ENCODE measurements at regions not wholly inside any gene's neighbourhood (a gene's known extent, or its start where the extent isn't known, plus 50 kb on each side); places are given as distances from the start of the nearest gene placed in this dataset.

GRCh38 chr10:23718946-23719345 is 280.1 kb downstream of the OTUD1 start:
- Histone ChIP-seq H3K27me3 (ENCODE audit: insufficient read depth, low read length, poor library complexity) (no peaks in the 10 kb centered on the region), H3K4me1 (ENCODE audit: insufficient read depth, low read length) (no peaks in the 10 kb centered on the region), H3K4me2 (ENCODE audit: insufficient read depth, low read length) (no peak overlapping the region), H3K36me3 (ENCODE audit: insufficient read depth, low read length) (no peaks in the 10 kb centered on the region), H2AFZ (ENCODE audit: low read depth, low read length) (no peak overlapping the region), H3K79me2 (ENCODE audit: insufficient read depth, low read length) (no peaks in the 10 kb centered on the region), H3K9me3 (ENCODE audit: insufficient read depth, low read length, severe bottlenecking) (no peaks in the 10 kb centered on the region), H3K4me3 (ENCODE audit: low read depth in 1 of 2, low read length in 2 of 2) (no peak overlapping the region), H4K20me1 (ENCODE audit: insufficient read depth, low read length) (no peaks in the 10 kb centered on the region), H3K27ac (ENCODE audit: low read length) (no peak overlapping the region), H3K9ac (ENCODE audit: low read depth, low read length) (no peak overlapping the region)
- no peak for TF ChIP-seq EZH2 (IDR thresholded peaks at IDR 0.05; ENCODE audit: borderline replicate concordance, low read depth, low read length, severe bottlenecking)
- no peak for TF ChIP-seq CTCF (IDR thresholded peaks at IDR 0.05; ENCODE audit: borderline replicate concordance, extremely low read depth, low read length, poor library complexity, severe bottlenecking)
- no peak for DNase-seq
- no peak for ATAC-seq (ENCODE audit: insufficient read depth, low read depth)

- Histone ChIP-seq H3K27me3 (ENCODE audit: insufficient read depth, low read length, poor library complexity) (no peaks in the 10 kb centered on the region), H3K27ac (ENCODE audit: low read length) (no peak overlapping the region), H3K4me2 (ENCODE audit: insufficient read depth, low read length) (no peak overlapping the region), H3K4me1 (ENCODE audit: insufficient read depth, low read length) (no peaks in the 10 kb centered on the region), H3K9me3 (ENCODE audit: insufficient read depth, low read length, severe bottlenecking) (no peaks in the 10 kb centered on the region), H3K9ac (ENCODE audit: low read depth, low read length) (no peak overlapping the region), H3K4me3 (ENCODE audit: low read depth in 1 of 2, low read length in 2 of 2) (no peak overlapping the region), H4K20me1 (ENCODE audit: insufficient read depth, low read length) (no peaks in the 10 kb centered on the region), H2AFZ (ENCODE audit: low read depth, low read length) (no peak overlapping the region), H3K79me2 (ENCODE audit: insufficient read depth, low read length) (no peaks in the 10 kb centered on the region), H3K36me3 (ENCODE audit: insufficient read depth, low read length) (no peaks in the 10 kb centered on the region)
- DNase-seq (no peak), ATAC-seq (ENCODE audit: insufficient read depth, low read depth) (no peak)
- TF ChIP-seq EZH2 (IDR thresholded peaks at IDR 0.05; ENCODE audit: borderline replicate concordance, low read depth, low read length, severe bottlenecking): no peak
- TF ChIP-seq CTCF (IDR thresholded peaks at IDR 0.05; ENCODE audit: borderline replicate concordance, extremely low read depth, low read length, poor library complexity, severe bottlenecking): no peak
Observed at GRCh38 chr10:23723796-23724195, 284.9 kb downstream of the OTUD1 start.

- no peaks in the 10 kb centered on the region for H3K27me3 ChIP-seq (ENCODE audit: insufficient read depth, low read length, poor library complexity)
- no peaks in the 10 kb centered on the region for H3K36me3 ChIP-seq (ENCODE audit: insufficient read depth, low read length)
- no peaks in the 10 kb centered on the region for H3K79me2 ChIP-seq (ENCODE audit: insufficient read depth, low read length)
- no peak overlapping the region for H3K4me2 ChIP-seq (ENCODE audit: insufficient read depth, low read length)
- H3K27ac ChIP-seq (ENCODE audit: low read length): no peak overlapping the region
- TF ChIP-seq EZH2 (IDR thresholded peaks at IDR 0.05; ENCODE audit: borderline replicate concordance, low read depth, low read length, severe bottlenecking) (no peak), CTCF (IDR thresholded peaks at IDR 0.05; ENCODE audit: borderline replicate concordance, extremely low read depth, low read length, poor library complexity, severe bottlenecking) (no peak)
- no peak for ATAC-seq (ENCODE audit: insufficient read depth, low read depth)
- H2AFZ ChIP-seq (ENCODE audit: low read depth, low read length): no peak overlapping the region
- H3K4me1 ChIP-seq (ENCODE audit: insufficient read depth, low read length): no peaks in the 10 kb centered on the region
- H3K9me3 ChIP-seq (ENCODE audit: insufficient read depth, low read length, severe bottlenecking): no peaks in the 10 kb centered on the region
- H3K9ac ChIP-seq (ENCODE audit: low read depth, low read length): no peak overlapping the region
- DNase-seq: no peak
- H4K20me1 ChIP-seq (ENCODE audit: insufficient read depth, low read length): no peaks in the 10 kb centered on the region
- no peak overlapping the region for H3K4me3 ChIP-seq (ENCODE audit: low read depth in 1 of 2, low read length in 2 of 2)
Observed at GRCh38 chr10:23725548-23725947, 286.7 kb downstream of the OTUD1 start.

GRCh38 chr10:23742368-23742767 is 303.5 kb downstream of the OTUD1 start:
- H4K20me1 ChIP-seq (ENCODE audit: insufficient read depth, low read length): no peaks in the 10 kb centered on the region
- no peak for TF ChIP-seq EZH2 (IDR thresholded peaks at IDR 0.05; ENCODE audit: borderline replicate concordance, low read depth, low read length, severe bottlenecking)
- TF ChIP-seq CTCF (IDR thresholded peaks at IDR 0.05; ENCODE audit: borderline replicate concordance, extremely low read depth, low read length, poor library complexity, severe bottlenecking): no peak
- no peaks in the 10 kb centered on the region for H3K36me3 ChIP-seq (ENCODE audit: insufficient read depth, low read length)
- H3K27ac ChIP-seq (ENCODE audit: low read length): no peak overlapping the region
- H3K4me1 ChIP-seq (ENCODE audit: insufficient read depth, low read length): no peaks in the 10 kb centered on the region
- H3K27me3 ChIP-seq (ENCODE audit: insufficient read depth, low read length, poor library complexity): no peaks in the 10 kb centered on the region
- H3K9ac ChIP-seq (ENCODE audit: low read depth, low read length): no peak overlapping the region
- DNase-seq (no peak), ATAC-seq (ENCODE audit: insufficient read depth, low read depth) (no peak)
- no peaks in the 10 kb centered on the region for H3K79me2 ChIP-seq (ENCODE audit: insufficient read depth, low read length)
- no peak overlapping the region for H2AFZ ChIP-seq (ENCODE audit: low read depth, low read length)
- no peak overlapping the region for H3K4me2 ChIP-seq (ENCODE audit: insufficient read depth, low read length)
- H3K4me3 ChIP-seq (ENCODE audit: low read depth in 1 of 2, low read length in 2 of 2): no peak overlapping the region
- no peaks in the 10 kb centered on the region for H3K9me3 ChIP-seq (ENCODE audit: insufficient read depth, low read length, severe bottlenecking)

Measured in DND-41 (cell line).